ENCODE measurements at regions not wholly inside any gene's neighbourhood (a gene's known extent, or its start where the extent isn't known, plus 50 kb on each side); places are given as distances from the start of the nearest gene placed in this dataset.

- TF ChIP-seq FOSL2 (CRISPR knock-in tag; IDR thresholded peaks at IDR 0.05), result peak; percentile 80
- peak; percentile 67 for TF ChIP-seq NFYB (CRISPR knock-in tag; IDR thresholded peaks at IDR 0.05)
- no peak for TF ChIP-seq THAP9 (CRISPR knock-in tag; IDR thresholded peaks at IDR 0.05; ENCODE audit: borderline replicate concordance)
- TF ChIP-seq ZNF451 (CRISPR knock-in tag; IDR thresholded peaks at IDR 0.05), result no peak
- TF ChIP-seq CREB1 (IDR thresholded peaks at IDR 0.05), result no peak
- 0 out of 2 replicates have a peak, but pooled peaks have one; percentile 18 for TF ChIP-seq CREB1 (CRISPR knock-in tag; IDR thresholded peaks at IDR 0.05)
- TF ChIP-seq SMYD3 (CRISPR knock-in tag; IDR thresholded peaks at IDR 0.05), result no peak
- no peak for TF ChIP-seq SMAD9 (CRISPR knock-in tag; IDR thresholded peaks at IDR 0.05)
- TF ChIP-seq NR2C2 (CRISPR knock-in tag; IDR thresholded peaks at IDR 0.05; ENCODE audit: borderline replicate concordance), result peak; percentile 22; the same call in 1 of the 2 replicates
- TF ChIP-seq ZNF83 (CRISPR knock-in tag; IDR thresholded peaks at IDR 0.05; ENCODE audit: borderline replicate concordance), result no peak
- no peak for TF ChIP-seq SP140L (CRISPR knock-in tag; IDR thresholded peaks at IDR 0.05; ENCODE audit: borderline replicate concordance)
- TF ChIP-seq FOXA3 (CRISPR knock-in tag; IDR thresholded peaks at IDR 0.05), result 0 out of 2 replicates have a peak, but pooled peaks have one; percentile 28
- peak; percentile 27; the same call in 1 of the 2 replicates for TF ChIP-seq FOXK1 (CRISPR knock-in tag; IDR thresholded peaks at IDR 0.05; ENCODE audit: borderline replicate concordance, low read depth)
- no peak for TF ChIP-seq ATF1 (CRISPR knock-in tag; IDR thresholded peaks at IDR 0.05)
- TF ChIP-seq ZNF180 (CRISPR knock-in tag; IDR thresholded peaks at IDR 0.05; ENCODE audit: borderline replicate concordance, low read depth), result no peak
- no peak for TF ChIP-seq ZNF3 (CRISPR knock-in tag; IDR thresholded peaks at IDR 0.05)
- TF ChIP-seq ZNF143 (CRISPR knock-in tag; IDR thresholded peaks at IDR 0.05), result no peak
- TF ChIP-seq NFE2L2 (IDR thresholded peaks at IDR 0.05; ENCODE audit: low read length), result no peak
- TF ChIP-seq ZNF773 (CRISPR knock-in tag; IDR thresholded peaks at IDR 0.05; ENCODE audit: borderline replicate concordance), result no peak
- TF ChIP-seq KAT7 (CRISPR knock-in tag; IDR thresholded peaks at IDR 0.05; ENCODE audit: borderline replicate concordance), result no peak
- no peak for TF ChIP-seq ZNF691 (CRISPR knock-in tag; IDR thresholded peaks at IDR 0.05; ENCODE audit: borderline replicate concordance, low read depth)
- no peak for TF ChIP-seq ZBTB4 (CRISPR knock-in tag; IDR thresholded peaks at IDR 0.05; ENCODE audit: borderline replicate concordance)
- 0 out of 2 replicates have a peak, but pooled peaks have one; percentile 32 for TF ChIP-seq NFKBIZ (CRISPR knock-in tag; IDR thresholded peaks at IDR 0.05)
- no peak for TF ChIP-seq TOPORS (CRISPR knock-in tag; IDR thresholded peaks at IDR 0.05)
These were observed 575.8 kb downstream of the DACH1 start (continued) for GRCh38 chr13:71290963-71291841.
